HG03520 (cell line): ENCODE measurements at regions not wholly inside any gene's neighbourhood (a gene's known extent, or its start where the extent isn't known, plus 50 kb on each side); places are given as distances from the start of the nearest gene placed in this dataset.
A peak's percentile ranks its signal among the peaks of the same experiment; 100 is the strongest.

Experiments
- ATAC-seq: cut with Tn5 transposase; IDR thresholded peaks from one replicate; pipeline ENCODE4 v1.9.1; 2021; ENCODE audit warnings: mild to moderate bottlenecking, moderate library complexity; ENCODE audit not compliant: unreplicated experiment

DNA sequence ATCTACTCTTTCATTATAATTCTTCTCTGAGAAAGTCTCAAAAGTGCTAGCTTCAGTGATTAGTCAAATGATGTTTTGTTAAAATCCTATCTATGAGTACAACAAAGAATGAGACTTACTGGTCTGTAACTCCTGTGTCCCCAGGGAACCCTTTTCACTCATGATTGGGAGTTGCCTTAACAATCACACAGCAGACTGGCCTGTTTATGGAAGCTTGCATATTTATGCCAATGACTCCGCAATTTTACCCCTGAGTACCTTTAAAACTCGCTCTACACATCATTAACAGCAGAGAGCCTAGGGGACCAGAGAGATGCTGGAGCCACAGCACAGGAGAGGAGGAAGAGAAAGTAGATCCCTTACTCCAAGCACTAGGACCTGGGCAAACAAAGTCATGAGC, 628.1 kb downstream of the IGSF11 start:
- ATAC-seq, result no peak

DNA sequence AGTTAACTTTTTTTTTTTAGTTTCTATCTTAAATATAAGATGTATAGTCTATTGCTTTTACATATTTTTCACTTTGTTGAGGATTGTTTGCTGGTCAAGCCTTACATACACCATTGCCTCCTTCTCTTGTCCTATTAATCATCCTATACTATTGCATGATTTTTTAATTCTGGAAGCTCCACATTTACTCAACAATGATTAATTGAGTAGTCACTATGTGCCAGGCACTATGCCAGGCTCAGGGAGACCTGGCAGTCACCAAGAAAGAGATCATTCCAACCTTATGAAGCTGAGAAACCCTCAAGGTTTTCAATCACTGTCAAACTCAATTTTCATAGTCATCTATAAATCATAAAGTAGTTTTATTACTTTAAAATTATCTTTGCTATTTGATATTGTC, 626.2 kb downstream of the IGSF11 start:
- no peak for ATAC-seq

DNA sequence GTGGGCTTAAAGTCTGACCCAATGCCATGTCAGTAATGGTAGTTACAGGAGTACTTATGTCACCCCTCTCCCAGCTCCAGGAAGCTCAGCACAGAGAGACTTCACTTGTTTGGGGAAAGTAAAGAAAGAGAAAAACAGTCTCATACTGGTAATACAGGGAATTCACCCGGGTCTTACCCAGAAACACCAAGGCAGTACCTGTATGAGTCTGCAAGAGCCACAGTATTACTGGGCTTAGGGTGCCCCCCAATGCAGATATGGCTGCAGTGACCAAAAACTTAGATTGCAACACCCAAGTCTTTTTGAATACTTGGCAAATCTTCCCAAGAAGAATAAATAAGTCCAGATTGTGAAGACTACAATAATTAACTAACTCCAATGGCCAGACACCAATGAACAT, 622.1 kb downstream of the IGSF11 start:
- ATAC-seq, result peak; percentile 84

DNA sequence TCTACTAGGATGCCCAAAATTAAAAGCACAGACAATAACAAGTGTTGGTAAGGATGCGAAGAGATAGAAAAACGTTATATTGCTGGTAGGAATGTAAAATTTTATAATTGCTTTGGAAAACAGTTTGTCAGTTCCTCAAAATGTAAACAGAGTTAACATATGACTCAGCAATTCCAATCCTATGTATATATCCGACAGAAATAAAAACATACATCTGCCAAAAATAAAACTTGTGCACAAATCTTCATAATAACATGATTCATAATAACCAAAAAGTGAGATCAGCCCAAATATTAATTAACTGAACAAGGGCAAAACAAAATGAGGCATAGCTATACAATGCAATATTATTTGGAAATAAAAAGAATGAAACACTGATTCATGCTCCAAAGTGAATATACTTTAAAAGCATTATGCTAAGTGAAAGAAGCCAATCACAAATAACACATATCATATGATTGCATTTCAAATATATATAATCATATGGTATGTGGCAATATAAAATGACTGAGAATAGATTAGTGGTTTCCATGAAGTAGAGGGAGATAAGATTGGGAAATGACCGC, 609.3 kb downstream of the IGSF11 start:
- ATAC-seq, result no peak

DNA sequence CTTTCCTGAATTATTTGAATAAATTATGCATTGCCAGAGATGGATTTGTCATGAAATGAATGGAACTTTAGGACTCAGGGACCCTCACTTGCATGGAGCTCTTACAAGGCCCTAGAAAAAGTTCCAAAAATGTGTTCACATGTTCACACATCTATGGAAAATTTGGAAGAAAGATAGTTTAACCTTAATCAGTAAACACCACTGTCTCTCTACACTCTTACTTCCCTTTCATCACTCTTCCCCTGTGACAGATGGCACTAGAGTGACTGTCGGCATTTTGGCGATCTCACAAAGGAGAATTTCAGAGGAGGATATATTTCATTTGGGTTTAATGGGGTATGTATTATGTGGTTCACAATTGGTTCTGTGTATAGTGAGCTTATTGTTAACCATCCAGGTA, 600.8 kb downstream of the IGSF11 start:
- no peak for ATAC-seq

DNA sequence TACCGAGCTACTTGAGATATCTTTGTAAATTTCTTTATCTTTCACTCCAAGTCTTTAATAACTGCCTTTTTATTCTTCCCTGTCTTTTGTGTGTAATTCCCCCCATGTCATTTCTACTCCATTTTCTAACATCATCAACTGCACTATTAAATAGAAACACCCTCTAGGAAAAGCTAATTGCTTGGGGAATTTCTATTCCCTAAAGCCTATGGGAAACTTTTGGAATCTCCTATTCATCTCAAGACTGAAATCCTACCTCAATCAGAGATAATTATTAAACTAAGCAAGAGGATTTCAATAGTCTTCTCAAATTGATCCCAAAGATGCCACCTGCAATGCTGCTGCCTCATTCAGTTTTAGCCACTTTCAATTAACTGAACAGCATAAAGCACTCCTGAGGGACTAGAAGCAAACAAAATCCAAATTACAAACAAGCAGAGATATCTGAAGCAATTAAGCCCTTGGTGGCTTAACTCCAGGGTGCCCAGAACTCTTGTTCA, 598.7 kb downstream of the IGSF11 start:
- ATAC-seq, result no peak

DNA sequence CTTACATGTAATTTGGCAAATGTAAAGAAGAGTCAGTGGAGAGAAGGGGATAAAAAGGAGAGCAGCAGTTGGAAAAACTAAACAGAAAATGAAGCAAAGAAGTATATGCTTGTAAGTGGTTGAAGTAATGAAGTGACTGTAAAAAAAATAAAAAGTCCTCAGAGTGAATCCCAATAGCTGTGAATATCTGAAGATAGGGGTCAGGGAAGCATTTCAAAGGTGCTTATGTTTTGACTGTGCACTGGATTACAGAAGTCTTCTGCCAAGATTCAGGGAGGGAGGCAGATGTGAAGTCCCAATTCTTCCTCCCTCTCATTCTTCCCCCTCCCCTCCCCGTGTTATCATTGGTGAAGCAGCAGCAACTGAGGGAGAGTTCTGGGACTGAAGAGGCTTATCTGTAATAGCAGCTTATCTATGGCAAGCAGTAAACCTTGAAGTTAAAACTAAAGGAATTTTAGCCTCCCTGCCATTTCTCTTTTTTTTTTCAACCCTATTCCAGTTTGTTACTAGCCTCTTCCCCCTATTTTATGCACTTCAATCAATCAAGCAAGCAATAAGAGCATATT, 597.9 kb downstream of the IGSF11 start:
- ATAC-seq, result no peak

DNA sequence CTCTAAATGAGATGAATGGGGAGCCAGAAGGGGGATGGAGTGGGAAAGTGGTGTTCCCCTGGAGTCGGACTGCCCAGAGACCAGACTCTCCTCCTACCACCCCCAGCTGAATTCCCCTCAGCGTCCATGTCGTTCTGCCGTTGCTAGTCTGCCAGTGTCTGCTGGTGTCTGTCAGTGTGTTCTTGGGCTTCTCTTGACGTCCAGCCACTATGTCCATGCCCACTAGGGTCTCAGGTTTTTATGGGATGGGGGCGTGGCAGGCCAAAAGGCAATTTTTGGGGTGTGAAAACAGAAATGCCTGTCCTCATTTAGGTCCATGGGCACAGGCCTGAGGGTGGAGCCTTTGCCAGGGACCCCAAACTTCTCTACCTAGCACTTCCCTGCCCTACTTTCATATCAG, 589.6 kb downstream of the IGSF11 start:
- no peak for ATAC-seq

DNA sequence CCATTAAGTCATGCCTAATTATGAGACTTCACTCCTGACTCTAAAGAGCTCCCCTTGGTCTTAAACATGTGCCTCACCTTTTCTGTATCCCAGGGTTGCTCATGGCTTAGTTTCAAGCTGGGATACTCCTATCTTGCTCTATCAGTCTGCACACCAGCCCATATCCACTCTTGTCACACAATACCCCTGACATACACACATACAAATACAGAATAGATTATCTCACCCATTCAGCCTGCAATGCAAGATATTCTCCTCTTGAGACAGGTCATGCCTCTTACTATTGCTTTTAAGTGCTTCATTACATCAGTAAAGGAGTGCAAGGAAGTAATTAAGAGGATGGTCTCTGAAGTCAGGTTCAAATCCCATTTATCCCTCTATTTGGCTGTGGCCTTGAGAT, 587.3 kb downstream of the IGSF11 start:
- no peak for ATAC-seq

DNA sequence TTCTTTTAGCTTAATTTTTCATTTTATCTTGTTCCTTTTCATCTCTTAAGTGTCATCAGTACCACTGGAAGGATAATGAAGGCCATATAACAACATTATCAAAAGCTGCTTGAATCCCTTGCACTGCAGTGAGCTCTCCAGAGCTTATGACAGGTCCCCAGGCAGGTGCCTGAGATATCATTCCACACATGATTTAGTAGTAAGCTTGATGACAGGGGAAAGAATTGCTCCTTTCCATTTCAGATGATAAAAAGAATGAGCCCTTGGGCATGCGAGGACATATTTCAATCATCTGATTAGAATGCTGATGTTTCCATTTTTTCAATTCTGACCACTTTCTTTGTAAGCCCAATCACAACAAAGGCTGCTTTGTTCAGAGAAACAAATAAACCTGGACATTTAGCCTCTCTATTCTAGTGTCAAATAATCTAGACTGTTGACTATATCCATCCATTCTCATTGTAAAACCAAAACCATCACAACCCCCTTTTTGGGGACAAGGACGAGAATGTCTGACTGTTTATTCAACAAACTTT, 567.8 kb downstream of the IGSF11 start:
- no peak for ATAC-seq

DNA sequence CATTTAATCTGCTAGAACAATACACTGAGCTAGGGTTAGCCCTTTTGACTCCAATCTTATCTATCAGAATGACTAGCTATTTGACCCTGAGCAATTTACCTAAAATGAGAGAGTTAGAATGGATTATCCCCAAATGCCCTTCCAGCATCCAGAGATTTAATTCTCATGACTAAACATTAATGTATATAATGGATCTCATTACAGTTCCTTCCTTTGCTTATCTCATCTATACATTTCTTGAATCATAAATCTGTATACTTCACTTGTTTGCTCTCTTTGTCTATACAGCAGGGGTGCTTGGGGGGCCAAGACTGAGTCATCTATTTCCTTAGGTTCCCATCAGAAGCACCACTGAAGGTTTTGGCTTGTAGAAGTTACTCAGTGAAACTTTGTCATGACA, 565.8 kb downstream of the IGSF11 start:
- ATAC-seq, result no peak

DNA sequence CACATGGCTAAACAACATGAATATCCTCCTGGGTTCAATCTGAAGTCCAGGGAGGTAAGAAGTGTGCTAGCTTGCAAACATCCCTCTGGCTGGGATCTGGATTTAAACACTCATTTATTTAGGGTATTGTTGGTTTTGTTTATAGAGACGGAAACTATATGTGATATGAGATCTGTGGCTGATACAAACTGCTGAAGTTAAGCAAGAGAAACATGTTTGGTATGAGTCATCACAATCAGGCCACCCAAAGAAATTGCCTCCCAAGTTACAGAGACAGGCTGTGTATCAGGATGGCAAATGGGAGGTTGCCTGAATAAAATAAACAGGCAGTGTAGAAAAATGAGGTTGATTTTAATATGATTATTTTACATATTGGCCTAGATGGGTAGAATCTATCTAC, 562.1 kb downstream of the IGSF11 start:
- ATAC-seq, result no peak

DNA sequence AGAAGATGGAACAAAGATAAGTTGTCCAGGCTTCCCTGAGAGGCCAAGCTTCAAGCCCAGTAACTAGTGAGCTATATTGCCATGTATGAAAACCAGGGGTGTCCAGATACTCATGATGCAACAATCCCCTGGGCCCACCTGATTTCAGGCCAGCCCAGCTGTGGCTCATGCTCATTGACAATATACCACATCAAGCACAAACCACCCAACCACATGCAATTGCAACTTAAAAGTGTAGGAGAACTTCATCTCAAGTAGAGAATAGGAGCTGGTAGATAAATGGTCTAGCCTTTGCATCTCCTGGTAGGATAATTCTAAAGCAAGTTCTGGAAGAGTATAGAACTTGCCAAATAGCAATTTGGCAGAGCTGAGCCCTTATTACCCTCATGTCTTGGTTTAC, 561.3 kb downstream of the IGSF11 start:
- no peak for ATAC-seq

DNA sequence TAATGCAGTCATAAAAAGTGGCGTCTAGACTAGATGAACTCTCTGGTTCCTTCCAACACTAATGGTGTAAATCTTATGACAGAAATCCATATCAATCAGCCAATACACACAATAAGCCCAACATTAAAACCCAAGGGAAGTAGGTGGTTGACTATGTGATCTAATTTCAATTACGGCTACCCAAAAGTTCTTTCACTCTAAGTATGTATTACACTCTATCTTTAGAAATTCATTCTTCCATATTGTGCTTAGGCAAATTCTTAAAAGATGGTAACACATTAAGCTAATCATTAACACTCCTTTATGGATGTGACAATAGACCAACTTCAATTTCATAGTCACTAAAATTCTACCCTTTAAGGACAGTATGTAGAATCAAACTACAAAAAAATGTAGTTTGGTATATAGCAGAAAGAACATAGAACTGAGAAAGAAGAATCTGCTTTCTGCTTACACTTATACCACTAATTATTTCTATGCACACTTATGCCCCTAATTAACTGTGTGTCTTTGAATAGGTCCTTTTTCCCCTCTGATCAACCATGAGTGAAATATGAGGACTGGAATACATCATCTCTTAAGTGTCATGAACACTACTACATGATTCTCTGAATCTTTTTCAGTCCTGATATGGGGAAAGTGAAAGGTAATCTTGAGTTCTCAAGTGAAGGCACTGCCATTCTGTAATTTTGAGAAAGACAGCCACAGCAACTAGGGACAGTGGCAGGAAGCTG, 557.6 kb downstream of the IGSF11 start:
- no peak for ATAC-seq

DNA sequence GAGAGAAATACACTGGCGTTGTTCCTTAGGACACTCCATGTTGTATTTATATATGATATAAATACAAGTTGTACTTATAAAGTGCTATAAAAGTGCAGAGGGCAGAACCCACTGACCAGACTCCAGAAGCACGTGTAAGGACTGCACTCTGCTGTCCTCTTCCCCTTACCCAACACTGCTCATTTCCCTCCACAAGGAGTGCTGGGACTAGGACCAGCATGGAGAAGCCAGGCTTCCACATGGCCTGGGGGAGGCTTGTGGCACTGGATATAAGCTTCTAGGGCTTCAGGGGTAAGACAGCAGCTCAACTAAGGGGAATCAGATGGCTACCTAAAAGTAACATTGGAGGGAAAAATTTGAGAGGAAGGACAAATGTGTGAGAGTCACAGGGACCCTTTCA, 556.9 kb downstream of the IGSF11 start:
- ATAC-seq, result no peak

DNA sequence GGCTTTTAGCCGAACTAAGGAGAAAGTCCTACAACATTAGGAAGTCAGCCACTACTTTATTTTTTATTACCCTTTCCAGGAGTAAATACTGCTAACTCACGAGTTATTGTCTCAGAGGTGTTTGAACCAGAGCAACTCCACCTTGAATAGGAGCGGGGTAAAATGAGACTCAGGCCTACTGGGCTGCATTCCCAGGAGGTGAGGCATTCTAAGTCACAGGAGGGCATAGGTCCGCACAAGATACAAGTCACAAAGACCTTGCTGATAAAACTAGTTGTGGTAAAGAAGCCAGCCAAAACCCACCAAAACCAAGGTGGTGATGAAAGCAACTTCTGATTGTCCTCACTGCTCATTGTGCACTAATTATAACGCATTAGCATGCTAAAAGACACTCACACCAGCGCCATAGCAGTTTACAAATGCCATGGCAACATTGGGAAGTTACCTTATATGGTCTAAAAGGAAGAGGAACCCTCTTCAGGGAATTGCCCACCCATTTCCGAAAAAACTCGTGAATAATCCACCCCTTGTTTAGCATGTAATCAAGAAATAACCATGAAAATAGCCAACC, 555.9 kb downstream of the IGSF11 start:
- no peak for ATAC-seq

DNA sequence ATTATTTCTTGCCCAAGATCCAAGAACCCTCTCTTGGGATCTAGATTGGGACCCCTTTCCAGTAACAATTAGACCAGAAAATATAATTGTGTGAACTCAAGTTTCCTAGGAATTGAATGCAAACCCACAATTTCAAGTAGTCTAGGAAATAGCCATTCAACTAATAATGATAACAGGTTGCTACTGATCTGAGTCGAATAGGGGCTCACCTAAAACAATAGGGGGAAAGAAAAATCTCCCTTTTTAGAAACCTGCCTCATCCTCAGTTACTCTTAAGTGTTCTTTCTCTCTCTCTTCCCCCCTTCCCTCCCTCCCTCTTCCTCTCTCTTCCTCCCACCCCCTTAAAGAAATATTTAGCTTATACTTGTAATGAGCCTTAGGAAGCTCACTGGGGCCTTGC, 555.3 kb downstream of the IGSF11 start:
- no peak for ATAC-seq

DNA sequence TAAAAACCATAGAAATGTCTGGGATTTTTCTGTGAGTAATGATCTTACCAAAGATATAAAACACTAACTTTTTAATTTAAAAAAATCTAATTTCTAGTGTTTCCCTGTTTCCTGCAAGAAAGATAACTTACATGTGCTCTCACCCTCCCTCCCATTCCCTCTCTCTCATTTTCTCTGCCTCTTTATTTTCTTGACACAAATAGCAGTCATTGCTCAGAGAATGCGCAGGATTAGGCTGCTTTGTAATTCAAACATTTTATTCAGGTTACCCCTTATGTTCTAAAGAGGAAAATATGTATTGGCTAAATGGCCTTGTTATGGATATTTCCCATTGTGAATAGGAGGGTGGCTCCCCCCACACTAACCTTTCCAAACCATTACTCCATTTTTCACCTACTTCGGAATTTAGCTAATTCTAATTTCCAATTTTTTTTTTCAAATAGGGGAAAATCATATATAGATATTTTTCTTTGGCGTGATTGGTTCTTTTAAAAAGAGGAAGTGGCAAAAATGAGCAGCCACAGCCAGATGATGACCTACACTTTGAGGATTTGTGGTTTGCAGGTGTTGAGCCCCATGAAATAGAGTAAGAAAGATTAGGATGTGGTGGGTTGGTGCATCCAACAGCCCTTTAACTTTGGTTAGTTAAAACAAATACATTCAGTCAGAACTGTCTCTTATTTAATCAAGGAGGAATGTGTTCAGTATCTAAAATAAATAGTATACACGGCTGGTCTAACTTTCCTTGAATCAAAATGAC, 554.4 kb downstream of the IGSF11 start:
- peak; percentile 52 for ATAC-seq

DNA sequence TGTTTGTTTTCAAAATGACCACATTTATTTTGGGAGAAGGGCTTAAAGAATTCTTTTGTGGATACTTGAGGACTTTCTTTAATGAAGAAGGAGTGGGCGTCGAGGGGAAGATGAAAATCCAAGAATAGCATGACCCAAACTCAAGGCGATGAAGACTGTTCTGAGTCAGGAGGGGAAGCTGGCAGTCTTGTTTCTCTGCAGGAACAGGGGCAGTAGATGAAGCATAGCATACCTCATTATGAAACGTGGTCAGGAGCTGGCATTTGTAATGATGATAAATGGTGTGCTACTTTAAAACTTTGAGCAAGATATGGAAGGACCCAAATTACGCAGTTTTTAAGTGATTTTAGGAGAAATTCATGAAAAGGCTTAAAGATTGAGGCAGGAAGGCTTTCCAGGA, 549.0 kb downstream of the IGSF11 start:
- no peak for ATAC-seq

DNA sequence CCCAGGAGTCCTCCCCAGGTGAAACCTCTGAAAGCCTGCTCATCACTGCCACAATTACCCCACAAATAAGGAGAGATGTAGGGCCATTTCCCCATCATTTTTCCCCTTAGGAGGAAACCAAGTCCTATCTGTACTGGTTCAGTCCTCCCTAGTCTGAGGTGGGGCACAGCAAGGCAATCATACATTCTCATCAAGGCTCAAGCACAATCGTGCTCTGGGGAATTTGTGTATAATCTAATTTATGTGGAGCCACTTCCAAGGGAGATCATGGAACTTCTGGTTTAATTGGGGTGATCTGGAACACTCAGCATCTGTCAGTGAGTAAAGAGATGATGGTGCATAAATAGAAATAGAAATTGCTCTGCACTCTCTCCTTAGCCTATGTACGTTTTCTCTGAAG, 546.9 kb downstream of the IGSF11 start:
- ATAC-seq, result no peak

DNA sequence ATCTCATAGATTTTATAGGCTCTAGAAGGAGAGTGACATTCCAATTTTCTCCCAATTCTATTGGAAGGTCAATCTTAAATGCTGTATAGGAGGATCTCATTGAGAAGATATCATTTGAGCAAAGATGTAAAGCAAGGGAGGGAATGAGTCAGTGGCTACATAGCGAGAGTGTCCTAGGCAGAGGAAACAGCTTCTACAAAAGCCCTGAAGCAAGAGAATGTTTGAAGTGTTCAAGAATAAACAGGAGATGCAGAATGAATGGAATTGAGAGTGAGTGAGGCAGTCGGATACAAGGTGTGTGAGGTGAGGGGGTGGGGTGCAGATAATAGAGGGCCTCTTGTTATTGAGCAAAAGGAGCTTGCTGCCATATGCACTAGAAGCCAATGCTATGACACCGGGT, 545.9 kb downstream of the IGSF11 start:
- ATAC-seq, result no peak
